NCI-H146 treated with DMSO at 0.1 percent for 48 hours (cell line): ENCODE measurements at regions not wholly inside any gene's neighbourhood (a gene's known extent, or its start where the extent isn't known, plus 50 kb on each side); places are given as distances from the start of the nearest gene placed in this dataset.
A peak's percentile ranks its signal among the peaks of the same experiment; 100 is the strongest.
"Not testable (repeated sequence)": the region's sequence is repeated elsewhere in the genome, so short reads cannot be mapped to it uniquely, and the experiment has no call there.

Source experiments
- DNase-seq: peaks from one replicate; lab custom pipeline; 2025; ENCODE audit not compliant: unreplicated experiment; lab: John Stamatoyannopoulos, UW

- no peak for DNase-seq
Observed at GRCh38 chr10:25707976-25708671, 225.9 kb upstream of the MYO3A start.

- DNase-seq: no peak
Observed at GRCh38 chr10:25713894-25714240, 220.2 kb upstream of the MYO3A start.

- no peak for DNase-seq
Observed at GRCh38 chr10:25724241-25724640, 209.8 kb upstream of the MYO3A start.

- peak; percentile 82 for DNase-seq
Observed at GRCh38 chr10:25725917-25726716, 207.9 kb upstream of the MYO3A start.

GRCh38 chr10:25738776-25739175, 195.3 kb upstream of the MYO3A start:
- no peak for DNase-seq

GRCh38 chr10:25743832-25744231, 190.2 kb upstream of the MYO3A start:
- no peak for DNase-seq

- no peak for DNase-seq
Observed at GRCh38 chr10:25744574-25744973, 189.5 kb upstream of the MYO3A start.

- DNase-seq: no peak
Observed at GRCh38 chr10:25745976-25746375, 188.1 kb upstream of the MYO3A start.

GRCh38 chr10:25747084-25747483, 186.9 kb upstream of the MYO3A start:
- no peak for DNase-seq

GRCh38 chr10:25748509-25748908, 185.5 kb upstream of the MYO3A start:
- DNase-seq: no peak

GRCh38 chr10:25753776-25754175, 180.3 kb upstream of the MYO3A start:
- no peak for DNase-seq

GRCh38 chr10:25755874-25756273, 178.2 kb upstream of the MYO3A start:
- DNase-seq: not testable (repeated sequence)

- no peak for DNase-seq
Observed at GRCh38 chr10:25756784-25757183, 177.2 kb upstream of the MYO3A start.

- peak; percentile 84 for DNase-seq
Observed at GRCh38 chr10:25758041-25758457, 176.0 kb upstream of the MYO3A start.

GRCh38 chr10:25758511-25758910, 175.5 kb upstream of the MYO3A start:
- no peak for DNase-seq

GRCh38 chr10:25761937-25762336, 172.1 kb upstream of the MYO3A start:
- DNase-seq: no peak

- DNase-seq: no peak
Observed at GRCh38 chr10:25766213-25766612, 167.8 kb upstream of the MYO3A start.

GRCh38 chr10:25766687-25767221, 167.3 kb upstream of the MYO3A start:
- DNase-seq: peak; percentile 29

- DNase-seq: no peak
Observed at GRCh38 chr10:25768167-25768566, 165.9 kb upstream of the MYO3A start.

- DNase-seq: no peak
Observed at GRCh38 chr10:25778646-25779045, 155.4 kb upstream of the MYO3A start.

- no peak for DNase-seq
Observed at GRCh38 chr10:25786161-25786560, 147.9 kb upstream of the MYO3A start.

GRCh38 chr10:25786899-25787298, 147.1 kb upstream of the MYO3A start:
- DNase-seq: no peak
